SK-N-SH treated with all-trans-retinoic acid at 6 μM for 48 hours (cell line): ENCODE measurements at regions not wholly inside any gene's neighbourhood (a gene's known extent, or its start where the extent isn't known, plus 50 kb on each side); places are given as distances from the start of the nearest gene placed in this dataset.

Experiments
- ARNTL ChIP-seq: fragments of 450-650 bp; formaldehyde crosslinking; IDR thresholded peaks from 2 replicates; pipeline ENCODE4 v1.5.0; 2020; ENCODE audit warnings: low read depth, mild to moderate bottlenecking, moderate library complexity, borderline replicate concordance
- TCF4 ChIP-seq: fragments of 250-450 bp; sonication (Bioruptor Pico); IDR thresholded peaks from 2 replicates; pipeline ENCODE4 v1.8.0; 2021; ENCODE audit warnings: mild to moderate bottlenecking, moderate library complexity, borderline replicate concordance
- ZFP3 ChIP-seq: fragments of 250-450 bp; sonication (Bioruptor Pico); IDR thresholded peaks from 2 replicates; pipeline ENCODE4 v1.5.0; 2020; ENCODE audit warnings: mild to moderate bottlenecking, moderate library complexity

DNA sequence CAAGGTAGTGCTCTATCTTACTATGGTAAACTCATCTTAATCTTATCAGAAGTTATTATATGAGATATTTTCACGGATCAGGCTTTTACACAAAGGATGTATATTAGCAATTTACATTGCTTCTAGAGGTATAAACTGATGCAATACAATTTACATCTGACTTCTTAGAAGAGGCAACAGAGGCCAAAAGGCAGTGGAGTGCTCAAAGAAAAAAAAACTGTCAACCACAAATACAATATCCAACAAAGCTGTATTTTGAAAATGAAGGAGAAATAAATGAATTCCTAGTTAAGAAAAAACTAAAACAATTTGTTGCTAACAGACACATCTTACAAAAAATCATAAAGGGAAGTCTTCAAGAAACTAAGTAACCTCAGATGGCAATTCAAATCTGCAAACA, 1031.5 kb upstream of the CNTNAP5 start:
- no peak for TF ChIP-seq ZFP3 (CRISPR knock-in tag)
- no peak for TF ChIP-seq TCF4 (CRISPR knock-in tag)
- no peak for TF ChIP-seq ARNTL
